Right lobe of liver (tissue), 6 donors: ENCODE measurements at regions not wholly inside any gene's neighbourhood (a gene's known extent, or its start where the extent isn't known, plus 50 kb on each side); places are given as distances from the start of the nearest gene placed in this dataset.

Experiments used
- ATAC-seq, 4 donors: fragments of 200-7000 bp; cut with Tn5 transposase; one replicate each; pipeline ENCODE4 v1.9.1; 2020; ENCODE audit warnings: mild to moderate bottlenecking in 4 of 4, moderate library complexity in 4 of 4
- DNase-seq, 3 donors: peaks; one replicate each; pipeline ENCODE4 v3.0.0-alpha.2; 2020
- H3K27ac ChIP-seq, 3 donors: fragments of 200-600 bp; one replicate each; pipeline ENCODE4 v1.8.0; 2022
- H3K27me3 ChIP-seq, 2 donors: fragments of 200-600 bp; one replicate each; pipeline ENCODE4 v1.8.0; 2022
- H3K36me3 ChIP-seq, 4 donors: fragments of 200-600 bp; sonication (generic) in 1 of 4; one replicate each; pipeline versions ENCODE4 v1.5.1 to v1.8.0; 2017 to 2022; ENCODE audit warnings: control low read depth in 1 of 4
- H3K4me1 ChIP-seq, 4 donors: fragments of 200-600 bp; sonication (generic) in 1 of 4; one replicate each; pipeline versions ENCODE4 v1.5.1 to v1.8.0; 2017 to 2022; ENCODE audit warnings: control low read depth in 1 of 4
- H3K4me3 ChIP-seq, 3 donors: fragments of 200-600 bp; one replicate each; pipeline ENCODE4 v1.8.0; 2022
- H3K9me3 ChIP-seq, 4 donors: fragments of 200-600 bp; sonication (generic) in 1 of 4; one replicate each; pipeline versions ENCODE4 v1.5.1 to v1.8.0; 2017 to 2022; ENCODE audit warnings: control low read depth in 1 of 4
- CTCF ChIP-seq, 4 donors: fragments of 200-600 bp in 3 of 4; fragments of 450-650 bp in 1 of 4; IDR thresholded peaks; one replicate each; pipeline versions ENCODE4 v1.5.1 to v1.8.0; 2016 to 2022; ENCODE audit warnings: antibody characterized with exemption in 4 of 4, mild to moderate bottlenecking in 2 of 4
- POLR2A ChIP-seq: fragments of 450-650 bp; IDR thresholded peaks from one replicate; pipeline ENCODE4 v1.6.1; 2017; ENCODE audit warnings: antibody characterized with exemption, mild to moderate bottlenecking
- WGBS: methylation state at CpG from one replicate; pipeline ENCODE4 v1.1.6; 2018; ENCODE audit warnings: low coverage, low lambda C conversion rate; ENCODE audit not compliant: insufficient coverage; ENCODE audit errors: missing lambda C conversion rate; 5-methylcytosine and 5-hydroxymethylcytosine counted together
- intact Hi-C, 2 donors: fragments of 100-400 bp; cut with DNase I; formaldehyde crosslinking; loops; one replicate each; pipeline versions ENCODE4 v1.11.2 to v1.14.1; 2022
- donor health status: DM: no; HTN: yes; CAD: no.
- donor health status: DM: no; HTN: no; CAD: no.
- donor health status: DM: no; HTN: no; CAD: no.
- donor health status: DM: no; HTN: yes; CAD: no.
- donor health status: DM: no; HTN: yes; CAD: no.

DNA sequence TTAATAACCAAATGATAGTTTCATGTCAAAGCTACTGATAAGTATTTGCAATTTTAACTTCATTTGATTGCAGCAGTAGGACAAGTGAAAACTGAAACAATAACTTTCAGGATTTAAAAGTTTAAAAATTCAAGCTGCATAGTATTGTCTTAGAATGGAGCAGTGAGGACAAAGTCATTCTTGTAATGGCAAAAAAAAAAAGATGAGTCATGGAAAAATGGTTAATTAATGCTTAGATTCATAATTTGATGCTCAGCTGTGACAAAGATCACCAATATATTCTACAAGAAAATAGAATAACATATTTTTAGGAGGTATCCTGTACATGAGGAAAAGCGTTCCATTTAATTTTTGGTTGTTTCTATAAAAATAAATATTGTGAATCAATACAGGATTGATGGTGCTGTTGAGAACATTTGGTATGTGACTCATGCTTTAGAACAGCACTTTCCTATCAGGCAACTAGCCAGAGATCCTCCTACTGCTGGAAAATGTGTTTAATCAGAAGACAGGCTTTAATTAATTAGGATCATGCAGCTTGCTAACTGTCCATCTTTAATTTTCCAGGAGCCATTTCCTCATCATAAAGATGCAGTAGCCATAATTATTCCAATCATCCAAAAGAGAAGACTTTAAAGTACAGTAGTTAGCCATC lies 239.0 kb upstream of the MMADHC start:
- TF ChIP-seq CTCF (IDR thresholded peaks at IDR 0.05) (no peak), POLR2A (no peak)
- no peak for ATAC-seq
- no peaks in the 10 kb centered on the region for H3K9me3 ChIP-seq
- H3K4me3 ChIP-seq = no peak overlapping the region
- no peak overlapping the region for H3K27ac ChIP-seq
- WGBS = 85% methylated on average over 1 of the region's 1 CpG
- H3K27me3 ChIP-seq = no peaks in the 10 kb centered on the region
- intact Hi-C loops = no loop called here
- H3K36me3 ChIP-seq = no peaks in the 10 kb centered on the region
- no peak for DNase-seq
- H3K4me1 ChIP-seq = no peaks in the 10 kb centered on the region

- no peak for DNase-seq
- Histone ChIP-seq H3K4me3 (no peak overlapping the region), H3K36me3 (no peaks in the 10 kb centered on the region), H3K27ac (no peak overlapping the region), H3K9me3 (no peaks in the 10 kb centered on the region), H3K4me1 (no peaks in the 10 kb centered on the region), H3K27me3 (no peaks in the 10 kb centered on the region)
- 56% methylated on average over 4 of the region's 4 CpGs for WGBS
- no peak for ATAC-seq
- intact Hi-C loops = no loop called here
- TF ChIP-seq CTCF (IDR thresholded peaks at IDR 0.05) (no peak), POLR2A (no peak)
These were observed 237.9 kb upstream of the MMADHC start for GRCh38 chr2:149825473-149825872.

DNA sequence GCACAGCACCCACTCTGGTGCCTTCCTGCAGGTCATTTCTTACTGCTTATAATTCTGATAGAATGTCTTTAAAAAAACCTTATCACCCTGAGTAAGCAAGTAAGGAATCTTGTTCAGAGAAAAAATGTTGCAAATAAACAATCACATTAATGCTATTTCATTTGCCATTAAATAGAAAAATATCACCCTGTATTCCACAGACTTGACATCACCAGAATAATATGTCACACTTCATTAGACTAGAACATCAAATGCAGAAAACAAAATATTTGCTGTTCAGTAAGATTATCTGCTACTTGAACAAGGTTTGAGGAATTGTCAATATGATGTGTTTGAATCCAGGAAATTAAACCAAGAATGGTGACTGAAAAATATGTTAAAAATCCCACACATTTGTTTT lies 236.6 kb upstream of the MMADHC start:
- DNase-seq (no peak), ATAC-seq (no peak)
- Histone ChIP-seq H3K36me3 (no peaks in the 10 kb centered on the region), H3K4me1 (no peaks in the 10 kb centered on the region), H3K9me3 (no peaks in the 10 kb centered on the region), H3K27ac (no peak overlapping the region), H3K27me3 (no peaks in the 10 kb centered on the region), H3K4me3 (no peak overlapping the region)
- TF ChIP-seq POLR2A (no peak), CTCF (IDR thresholded peaks at IDR 0.05) (no peak)
- intact Hi-C loops = no loop called here

DNA sequence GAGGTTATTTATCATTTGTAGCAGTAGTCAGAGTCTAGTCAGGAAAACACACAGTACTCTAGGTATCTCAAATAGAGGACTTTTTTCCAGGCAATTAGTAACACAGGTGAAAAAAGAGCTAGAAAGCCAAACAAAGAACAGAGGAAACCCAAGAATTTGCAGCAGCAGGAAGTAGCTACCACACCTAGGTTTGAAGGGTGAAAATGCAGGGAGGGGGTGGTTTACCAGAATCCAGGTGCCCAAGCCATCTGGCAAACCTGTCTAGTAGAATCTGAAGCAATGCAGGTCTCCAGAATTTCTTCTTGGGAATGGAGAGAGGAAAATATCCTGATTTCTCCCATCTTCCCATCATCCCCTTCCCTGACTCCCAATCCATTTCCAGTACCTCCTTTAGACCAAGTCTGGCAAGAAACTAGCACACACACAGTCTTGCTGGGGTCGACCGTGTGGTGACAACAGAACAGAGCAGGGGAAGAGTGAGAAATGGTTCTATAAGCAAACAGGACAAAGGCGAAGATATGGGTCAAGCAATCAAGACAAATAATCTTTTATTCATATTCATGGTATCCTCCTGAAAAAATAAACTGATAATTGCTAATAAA lies 231.9 kb upstream of the MMADHC start:
- intact Hi-C loops = no loop called here
- Histone ChIP-seq H3K9me3 (no peaks in the 10 kb centered on the region), H3K36me3 (no peaks in the 10 kb centered on the region), H3K27ac (no peak overlapping the region), H3K4me3 (no peak overlapping the region), H3K4me1 (peaks cover 0 to 12% (median 5%) of the 10 kb centered on the region in 4 donors), H3K27me3 (no peaks in the 10 kb centered on the region)
- no peak for TF ChIP-seq POLR2A
- no peak for TF ChIP-seq CTCF (IDR thresholded peaks at IDR 0.05)
- ATAC-seq (no peak), DNase-seq (no peak)
- WGBS = 71% methylated on average over 3 of the region's 3 CpGs
